Endothelial cell (in vitro differentiated cells): ENCODE measurements at regions not wholly inside any gene's neighbourhood (a gene's known extent, or its start where the extent isn't known, plus 50 kb on each side); places are given as distances from the start of the nearest gene placed in this dataset.
"Not testable (repeated sequence)": the region's sequence is repeated elsewhere in the genome, so short reads cannot be mapped to it uniquely, and the experiment has no call there.

Experiments
- DNase-seq: peaks from one replicate; pipeline ENCODE4 v3.0.0; 2021; ENCODE audit warnings: low spot score
- H3K27ac Mint-ChIP-seq: one replicate; pipeline ENCODE4 v1.8.0; 2021; ENCODE audit warnings: mixed read lengths, inconsistent platforms; ENCODE audit not compliant: unreplicated experiment
- H3K27me3 Mint-ChIP-seq: one replicate; pipeline ENCODE4 v1.8.0; 2021; ENCODE audit warnings: mild to moderate bottlenecking, moderate library complexity, mixed read lengths, inconsistent platforms; ENCODE audit not compliant: unreplicated experiment
- H3K36me3 Mint-ChIP-seq: one replicate; pipeline ENCODE4 v1.8.0; 2021; ENCODE audit warnings: mild to moderate bottlenecking, low read depth, mixed read lengths, inconsistent platforms; ENCODE audit not compliant: unreplicated experiment
- H3K4me1 Mint-ChIP-seq: one replicate; pipeline ENCODE4 v1.8.0; 2021; ENCODE audit warnings: mild to moderate bottlenecking, mixed read lengths, inconsistent platforms; ENCODE audit not compliant: unreplicated experiment
- H3K4me3 Mint-ChIP-seq: one replicate; pipeline ENCODE4 v1.8.0; 2021; ENCODE audit warnings: mild to moderate bottlenecking, mixed read lengths, inconsistent platforms; ENCODE audit not compliant: unreplicated experiment
- H3K9me3 Mint-ChIP-seq: one replicate; pipeline ENCODE4 v1.8.0; 2021; ENCODE audit warnings: mixed read lengths, inconsistent platforms; ENCODE audit not compliant: unreplicated experiment
- TF ChIP-seq, protein P1 (sequence below): fragments of 200-600 bp; sonication (generic); IDR thresholded peaks from one replicate; pipeline ENCODE4 v1.5.0; 2021; ENCODE audit warnings: antibody characterized with exemption; ENCODE audit not compliant: unreplicated experiment

DNA sequence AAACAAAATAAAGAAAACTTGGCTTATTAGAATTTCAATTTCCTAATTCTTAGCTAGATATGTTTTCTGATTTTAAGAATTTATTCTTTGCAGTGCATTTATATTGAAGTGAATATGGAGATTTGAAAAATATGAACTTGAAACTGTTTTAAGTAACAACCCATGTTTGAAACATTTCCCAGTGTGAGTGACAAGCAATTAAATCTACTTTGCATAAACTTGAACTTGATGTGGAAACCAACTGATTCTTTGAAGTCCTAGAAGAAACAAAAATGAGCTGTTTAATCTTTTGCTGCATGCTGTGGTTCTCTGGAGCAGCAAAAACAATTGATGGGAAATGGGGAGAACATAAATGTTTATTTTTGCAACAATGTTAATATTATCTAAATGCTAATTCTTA is 430.2 kb downstream of the ARL4A start:
- Mint-ChIP-seq H3K27ac (no peak overlapping the region), H3K9me3 (no peaks in the 10 kb centered on the region), H3K27me3 (no peaks in the 10 kb centered on the region), H3K4me1 (no peaks in the 10 kb centered on the region), H3K36me3 (no peaks in the 10 kb centered on the region), H3K4me3 (no peak overlapping the region)
- TF ChIP-seq, protein P1, sequence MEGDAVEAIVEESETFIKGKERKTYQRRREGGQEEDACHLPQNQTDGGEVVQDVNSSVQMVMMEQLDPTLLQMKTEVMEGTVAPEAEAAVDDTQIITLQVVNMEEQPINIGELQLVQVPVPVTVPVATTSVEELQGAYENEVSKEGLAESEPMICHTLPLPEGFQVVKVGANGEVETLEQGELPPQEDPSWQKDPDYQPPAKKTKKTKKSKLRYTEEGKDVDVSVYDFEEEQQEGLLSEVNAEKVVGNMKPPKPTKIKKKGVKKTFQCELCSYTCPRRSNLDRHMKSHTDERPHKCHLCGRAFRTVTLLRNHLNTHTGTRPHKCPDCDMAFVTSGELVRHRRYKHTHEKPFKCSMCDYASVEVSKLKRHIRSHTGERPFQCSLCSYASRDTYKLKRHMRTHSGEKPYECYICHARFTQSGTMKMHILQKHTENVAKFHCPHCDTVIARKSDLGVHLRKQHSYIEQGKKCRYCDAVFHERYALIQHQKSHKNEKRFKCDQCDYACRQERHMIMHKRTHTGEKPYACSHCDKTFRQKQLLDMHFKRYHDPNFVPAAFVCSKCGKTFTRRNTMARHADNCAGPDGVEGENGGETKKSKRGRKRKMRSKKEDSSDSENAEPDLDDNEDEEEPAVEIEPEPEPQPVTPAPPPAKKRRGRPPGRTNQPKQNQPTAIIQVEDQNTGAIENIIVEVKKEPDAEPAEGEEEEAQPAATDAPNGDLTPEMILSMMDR, result no peak
- DNase-seq, result no peak

DNA sequence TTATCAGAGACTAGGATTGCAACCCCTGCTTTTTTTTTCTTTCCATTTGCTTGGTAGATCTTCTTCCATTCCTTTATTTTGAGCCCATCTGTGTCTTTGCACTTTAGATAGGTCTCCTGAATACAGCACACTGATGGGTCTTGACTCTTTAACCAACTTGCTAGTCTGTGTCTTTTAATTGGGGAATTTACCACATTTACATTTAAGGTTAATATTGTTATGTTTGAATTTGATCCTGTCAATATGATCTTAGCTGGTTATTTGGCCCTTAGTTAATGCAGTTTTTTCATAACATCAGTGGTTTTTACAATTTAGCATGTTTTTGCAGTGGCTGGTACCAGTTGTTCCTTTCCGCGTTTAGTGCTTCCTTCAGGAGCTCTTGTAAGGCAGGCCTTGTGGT is 437.2 kb downstream of the ARL4A start:
- DNase-seq, H3K27ac Mint-ChIP-seq, H3K4me1 Mint-ChIP-seq, H3K9me3 Mint-ChIP-seq, H3K27me3 Mint-ChIP-seq, H3K4me3 Mint-ChIP-seq, H3K36me3 Mint-ChIP-seq: not testable (repeated sequence)

DNA sequence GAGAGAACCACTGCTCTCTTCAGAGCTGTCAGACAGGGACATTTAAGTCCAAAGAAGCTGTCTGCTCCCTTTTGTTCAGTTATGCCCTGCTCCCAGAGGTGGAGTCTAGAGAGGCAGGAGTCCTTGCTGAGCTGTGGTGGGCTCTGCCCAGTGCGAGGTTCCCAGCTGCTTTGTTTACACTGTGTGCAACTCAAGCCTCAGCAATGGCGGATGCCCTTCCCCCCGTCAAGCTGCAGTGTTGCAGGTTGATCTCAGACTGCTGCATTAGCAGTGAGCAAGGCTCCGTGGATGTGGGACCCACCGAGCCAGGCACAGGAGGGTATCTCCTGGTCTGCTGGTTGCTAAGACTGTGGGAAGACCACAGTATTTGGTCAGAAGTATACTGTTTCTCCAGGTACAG is 438.9 kb downstream of the ARL4A start:
- Mint-ChIP-seq H3K9me3 (no peaks in the 10 kb centered on the region), H3K36me3 (no peaks in the 10 kb centered on the region), H3K4me1 (no peaks in the 10 kb centered on the region), H3K4me3 (no peak overlapping the region), H3K27ac (no peak overlapping the region), H3K27me3 (no peaks in the 10 kb centered on the region)
- DNase-seq, result no peak
- TF ChIP-seq, protein P1, result no peak

DNA sequence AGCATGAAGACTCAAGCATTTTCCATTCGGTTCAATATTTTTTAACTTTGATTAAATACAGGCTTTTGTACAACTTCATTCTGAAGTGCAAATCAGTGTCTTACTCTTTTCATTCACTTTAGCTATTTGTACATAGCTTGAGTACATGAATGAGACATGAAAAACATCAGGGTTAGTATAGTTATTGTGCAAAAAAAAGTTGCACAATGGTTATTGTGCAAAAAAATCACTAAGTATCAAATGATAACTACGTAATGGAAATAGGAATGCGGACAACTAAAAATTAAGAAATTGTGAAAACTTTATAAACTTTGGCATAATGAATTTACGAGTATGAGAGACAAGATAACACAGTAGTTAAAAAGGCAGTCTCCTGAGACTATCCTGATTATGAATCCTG is 442.9 kb downstream of the ARL4A start:
- Mint-ChIP-seq H3K27me3 (no peaks in the 10 kb centered on the region), H3K4me1 (no peaks in the 10 kb centered on the region), H3K36me3 (no peaks in the 10 kb centered on the region), H3K27ac (no peak overlapping the region), H3K4me3 (no peak overlapping the region), H3K9me3 (no peaks in the 10 kb centered on the region)
- TF ChIP-seq, protein P1, result no peak
- DNase-seq, result no peak

DNA sequence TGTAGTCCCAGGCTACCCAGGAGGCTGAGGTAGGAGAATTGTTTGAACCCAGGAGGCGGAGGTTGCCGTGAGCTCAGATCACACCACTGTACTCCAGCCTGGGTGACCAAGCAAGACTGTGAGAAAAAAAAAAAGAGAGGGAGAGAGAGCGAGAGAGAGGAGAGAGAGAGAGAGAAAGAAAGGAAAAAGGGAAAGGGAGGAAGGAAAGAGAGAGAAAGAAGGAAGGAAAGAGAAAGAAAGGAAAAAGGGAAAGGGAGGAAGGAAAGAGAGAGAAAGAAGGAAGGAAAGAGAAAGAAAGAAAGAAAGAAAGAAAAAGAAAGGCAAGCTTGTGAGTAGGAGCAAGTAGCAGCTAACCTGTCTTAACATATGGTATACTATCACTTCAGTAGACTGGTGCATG is 443.5 kb downstream of the ARL4A start:
- not testable (repeated sequence) for H3K9me3 Mint-ChIP-seq, H3K4me3 Mint-ChIP-seq, DNase-seq, H3K36me3 Mint-ChIP-seq, H3K4me1 Mint-ChIP-seq, H3K27ac Mint-ChIP-seq, H3K27me3 Mint-ChIP-seq

DNA sequence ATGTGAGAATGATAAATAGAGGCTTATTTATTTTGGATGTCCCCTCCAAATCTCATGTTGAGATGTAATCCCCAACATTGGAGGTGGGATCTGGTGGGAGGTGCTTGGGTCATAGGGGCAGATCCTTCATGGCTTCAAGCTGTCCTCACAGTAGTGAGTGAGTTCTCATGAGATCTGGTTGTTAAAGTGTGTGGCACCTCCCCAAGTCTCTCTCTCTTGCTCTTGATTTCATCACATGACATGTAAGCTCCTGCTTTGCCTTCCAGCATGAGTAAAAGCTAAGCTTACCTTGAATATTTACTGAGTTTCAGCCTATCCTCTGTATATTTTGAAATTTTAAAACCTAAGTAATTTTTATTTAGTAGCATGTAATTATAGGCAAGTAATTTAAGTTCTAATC is 444.9 kb downstream of the ARL4A start:
- TF ChIP-seq, protein P1, result no peak
- no peak overlapping the region for H3K4me3 Mint-ChIP-seq
- no peaks in the 10 kb centered on the region for H3K9me3 Mint-ChIP-seq
- H3K27me3 Mint-ChIP-seq, result no peaks in the 10 kb centered on the region
- H3K4me1 Mint-ChIP-seq, result no peaks in the 10 kb centered on the region
- H3K36me3 Mint-ChIP-seq, result no peaks in the 10 kb centered on the region
- H3K27ac Mint-ChIP-seq, result no peak overlapping the region
- DNase-seq, result no peak

DNA sequence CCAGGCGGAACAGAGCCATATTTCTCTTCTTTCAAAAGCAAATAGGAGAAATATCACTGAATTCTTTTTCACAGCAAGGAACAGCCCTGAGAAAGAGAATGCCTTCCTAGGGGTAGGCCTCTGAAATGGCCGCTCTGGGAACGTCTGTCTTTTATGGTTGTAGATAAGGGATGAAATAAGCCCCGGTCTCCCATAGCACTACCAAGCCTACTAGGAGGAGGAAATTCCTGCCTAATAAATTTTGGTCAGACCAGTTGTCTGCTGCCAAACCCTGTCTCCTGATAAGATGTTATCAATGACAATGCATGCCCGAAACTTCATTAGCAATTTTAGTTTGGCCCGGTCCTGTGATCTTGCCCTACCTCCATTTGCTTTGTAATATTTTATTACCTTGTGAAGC is 448.9 kb downstream of the ARL4A start:
- not testable (repeated sequence) for H3K36me3 Mint-ChIP-seq, H3K27ac Mint-ChIP-seq, H3K4me1 Mint-ChIP-seq, H3K27me3 Mint-ChIP-seq, H3K9me3 Mint-ChIP-seq, DNase-seq, H3K4me3 Mint-ChIP-seq
